A549 (cell line): ENCODE measurements at regions not wholly inside any gene's neighbourhood (a gene's known extent, or its start where the extent isn't known, plus 50 kb on each side); places are given as distances from the start of the nearest gene placed in this dataset.

Experiments
- ATAC-seq, 2 experiments: fragments of 200-7000 bp in 1 of 2; fragments of >200 bp in 1 of 2; cut with Nextera tagmentation in 1 of 2; cut with Tn5 transposase in 1 of 2; 3 replicates each; pipeline versions ENCODE4 v1.8.0 to v1.9.1; 2018 to 2020; ENCODE audit warnings: mild to moderate bottlenecking in 1 of 2, moderate library complexity in 1 of 2
- CTCF ChIA-PET: fragments of 300-600 bp; sonication (Branson Sonifier 250); formaldehyde crosslinking; extraction: SDS; loops from one replicate; lab custom pipeline; 2021; ENCODE audit warnings: antibody characterized with exemption, inconsistent platforms; lab: Yijun Ruan, JAX
- POLR2A ChIA-PET: fragments of 350-600 bp; formaldehyde crosslinking; extraction: SDS; loops from one replicate; lab custom pipeline; 2021; ENCODE audit warnings: antibody characterized with exemption, inconsistent platforms; lab: Yijun Ruan, JAX
- DNase-seq, 2 experiments: peaks; one replicate each; pipeline versions ENCODE4 v3.0.0 to v3.0.0-alpha.2; 2011 to 2016; ENCODE audit warnings: low read depth in 1 of 2, low spot score in 1 of 2
- FAIRE-seq: peaks from 2 replicates; lab custom pipeline; 2011; peaks lifted over from hg19 to GRCh38; lab: Jason Lieb, UNC
- H3K27ac ChIP-seq, 2 experiments: fragments of >200 bp; sonication (Bioruptor Twin); formaldehyde crosslinking; 3 replicates each; pipeline ENCODE4 v1.5.1; 2016 to 2017
- H3K4me1 ChIP-seq: fragments of >200 bp; sonication (Bioruptor Twin); formaldehyde crosslinking; 3 replicates; pipeline ENCODE4 v1.6.1; 2016
- H3K4me2 ChIP-seq: fragments of >200 bp; sonication (Bioruptor Twin); formaldehyde crosslinking; 3 replicates; pipeline ENCODE4 v1.6.1; 2016
- H3K4me3 ChIP-seq: fragments of >200 bp; sonication (Bioruptor Twin); formaldehyde crosslinking; 3 replicates; pipeline ENCODE4 v1.5.1; 2016
- H3K9me3 ChIP-seq: fragments of >200 bp; sonication (Bioruptor Twin); formaldehyde crosslinking; 3 replicates; pipeline ENCODE4 v1.6.1; 2016
- BHLHE40 ChIP-seq: IDR thresholded peaks from 2 replicates; pipeline ENCODE4 v1.6.1; 2012; ENCODE audit warnings: low read depth, low read length, inconsistent platforms
- EHF ChIP-seq: fragments of 250-450 bp; sonication (Bioruptor Pico); IDR thresholded peaks from 2 replicates; pipeline ENCODE4 v1.5.0; 2020; ENCODE audit warnings: mild to moderate bottlenecking
- EHMT2 ChIP-seq: fragments of 200-600 bp; sonication (generic); IDR thresholded peaks from 2 replicates; pipeline ENCODE4 v1.6.1; 2016; ENCODE audit warnings: antibody characterized with exemption, low read depth, mild to moderate bottlenecking, moderate library complexity
- FOXS1 ChIP-seq: fragments of 250-450 bp; sonication (Bioruptor Pico); IDR thresholded peaks from 2 replicates; pipeline ENCODE4 v1.5.0; 2020; ENCODE audit warnings: mild to moderate bottlenecking, moderate library complexity
- GATA3 ChIP-seq: IDR thresholded peaks from 2 replicates; pipeline ENCODE4 v1.6.1; 2012; ENCODE audit warnings: borderline replicate concordance
- HDAC2 ChIP-seq: fragments of 200-600 bp; sonication (generic); IDR thresholded peaks from 2 replicates; pipeline ENCODE4 v1.6.1; 2016
- JUN ChIP-seq, 2 experiments: fragments of >200 bp; sonication (Bioruptor Twin); formaldehyde crosslinking; IDR thresholded peaks; 2 replicates in 1 of 2; 3 replicates in 1 of 2; pipeline ENCODE4 v1.6.1; 2016 to 2017
- JUNB ChIP-seq: fragments of >200 bp; sonication (Bioruptor Twin); formaldehyde crosslinking; IDR thresholded peaks from 2 replicates; pipeline ENCODE4 v1.6.1; 2016
- MAFK ChIP-seq: fragments of 450-650 bp; IDR thresholded peaks from 2 replicates; pipeline ENCODE4 v1.6.1; 2014; ENCODE audit not compliant: partially characterized antibody
- MAZ ChIP-seq: fragments of 150-350 bp; IDR thresholded peaks from 2 replicates; pipeline ENCODE4 v1.6.1; 2014; ENCODE audit warnings: antibody characterized with exemption, low read depth, low read length, borderline replicate concordance
- MYC ChIP-seq: IDR thresholded peaks from 2 replicates; pipeline ENCODE4 v1.6.1; 2012; ENCODE audit warnings: mild to moderate bottlenecking, inconsistent platforms, low read length, improper control_type of control experiment, borderline replicate concordance
- NFE2L2 ChIP-seq: fragments of 150-350 bp; conservative IDR thresholded peaks from 2 replicates; pipeline ENCODE4 v1.6.1; 2014; ENCODE audit warnings: low read length
- POLR2A ChIP-seq: IDR thresholded peaks from 2 replicates; pipeline ENCODE4 v1.6.1; 2012; ENCODE audit warnings: mild to moderate bottlenecking, low read length
- RAD21 ChIP-seq, 2 experiments: fragments of >200 bp in 1 of 2; sonication (Bioruptor Twin) in 1 of 2; formaldehyde crosslinking in 1 of 2; IDR thresholded peaks in 1 of 2; conservative IDR thresholded peaks in 1 of 2; 2 replicates in 1 of 2; 3 replicates in 1 of 2; pipeline ENCODE4 v1.6.1; 2012 to 2018; ENCODE audit warnings: inconsistent platforms in 1 of 2
- RARB ChIP-seq: fragments of 250-450 bp; sonication (Bioruptor Pico); IDR thresholded peaks from 2 replicates; pipeline ENCODE4 v1.8.0; 2021; ENCODE audit warnings: mild to moderate bottlenecking, moderate library complexity
- RFX5 ChIP-seq: fragments of 450-650 bp; IDR thresholded peaks from 2 replicates; pipeline ENCODE4 v1.7.1; 2014; ENCODE audit warnings: antibody characterized with exemption, mild to moderate bottlenecking, moderate library complexity
- RNF2 ChIP-seq: fragments of 200-600 bp; sonication (generic); IDR thresholded peaks from 2 replicates; pipeline ENCODE4 v1.6.1; 2016; ENCODE audit warnings: low read depth, mild to moderate bottlenecking, antibody characterized with exemption, moderate library complexity, borderline replicate concordance
- SMC3 ChIP-seq: fragments of >200 bp; sonication (Bioruptor Twin); formaldehyde crosslinking; IDR thresholded peaks from 3 replicates; pipeline ENCODE4 v1.6.1; 2018; ENCODE audit warnings: inconsistent platforms
- TFCP2L1 ChIP-seq: fragments of 250-450 bp; sonication (Bioruptor Pico); IDR thresholded peaks from 2 replicates; pipeline ENCODE4 v1.5.0; 2021; ENCODE audit warnings: mild to moderate bottlenecking
- TP53 ChIP-seq: fragments of 250-450 bp; sonication (Bioruptor Pico); IDR thresholded peaks from 2 replicates; pipeline ENCODE4 v1.5.0; 2021; ENCODE audit warnings: mild to moderate bottlenecking, moderate library complexity
- ZC3H11A ChIP-seq: fragments of 450-650 bp; IDR thresholded peaks from 2 replicates; pipeline ENCODE4 v1.6.1; 2014; ENCODE audit warnings: antibody characterized with exemption, mild to moderate bottlenecking
- ZFP36 ChIP-seq: fragments of 450-650 bp; IDR thresholded peaks from 2 replicates; pipeline ENCODE4 v1.6.1; 2014; ENCODE audit warnings: borderline replicate concordance; ENCODE audit not compliant: partially characterized antibody
- ZNF302 ChIP-seq: fragments of 250-450 bp; sonication (Bioruptor Pico); IDR thresholded peaks from 2 replicates; pipeline ENCODE4 v1.9.0; 2021; ENCODE audit warnings: inconsistent platforms, mild to moderate bottlenecking, moderate library complexity
- WGBS: methylation state at CpG from one replicate; pipeline ENCODE4 v1.1.6; 2017; ENCODE audit errors: missing lambda C conversion rate; 5-methylcytosine and 5-hydroxymethylcytosine counted together
- TF ChIP-seq, protein P1 (sequence below): fragments of 150-350 bp; IDR thresholded peaks from 2 replicates; pipeline ENCODE4 v1.6.1; 2014; ENCODE audit warnings: low read depth, mild to moderate bottlenecking, low read length
- TF ChIP-seq, protein P2 (sequence below): IDR thresholded peaks from 2 replicates; pipeline ENCODE4 v1.6.1; 2012; ENCODE audit warnings: low read depth, borderline replicate concordance
- TF ChIP-seq, protein P3 (sequence below): IDR thresholded peaks from 2 replicates; pipeline ENCODE4 v1.6.1; 2012
- TF ChIP-seq, protein P4 (sequence below): fragments of 250-450 bp; sonication (Bioruptor Pico); IDR thresholded peaks from 2 replicates; pipeline ENCODE4 v1.5.0; 2020; ENCODE audit warnings: low read depth, mild to moderate bottlenecking, moderate library complexity

DNA sequence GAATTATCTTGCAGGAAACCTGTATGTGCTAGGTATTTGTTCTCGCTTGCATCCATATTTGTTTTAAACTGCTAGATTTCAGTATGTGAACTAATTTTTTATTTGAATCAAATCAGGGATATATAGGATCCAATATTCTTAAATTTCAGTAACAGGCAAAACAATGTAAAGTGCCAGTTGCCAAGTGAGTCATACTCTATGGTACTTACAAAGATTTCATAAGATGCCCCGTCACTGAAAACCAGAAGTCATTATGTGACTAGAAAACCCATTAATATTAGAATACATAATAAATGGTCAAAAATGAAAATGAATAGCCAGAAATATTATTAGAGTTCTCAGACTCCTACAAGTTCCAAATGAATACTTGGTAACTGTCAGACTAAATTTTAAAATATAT, 481.2 kb downstream of the TFAP2A start:
- TF ChIP-seq MYC (no peak), HDAC2 (no peak), BHLHE40 (no peak), FOXS1 (no peak), RAD21 (conservative IDR thresholded peaks at IDR 0.05 in 1 of 2, IDR thresholded peaks at IDR 0.05 in 1 of 2) (no peak), JUN (IDR thresholded peaks at IDR 0.05) (no peak), ZC3H11A (no peak), NFE2L2 (no peak)
- TF ChIP-seq, protein P1, sequence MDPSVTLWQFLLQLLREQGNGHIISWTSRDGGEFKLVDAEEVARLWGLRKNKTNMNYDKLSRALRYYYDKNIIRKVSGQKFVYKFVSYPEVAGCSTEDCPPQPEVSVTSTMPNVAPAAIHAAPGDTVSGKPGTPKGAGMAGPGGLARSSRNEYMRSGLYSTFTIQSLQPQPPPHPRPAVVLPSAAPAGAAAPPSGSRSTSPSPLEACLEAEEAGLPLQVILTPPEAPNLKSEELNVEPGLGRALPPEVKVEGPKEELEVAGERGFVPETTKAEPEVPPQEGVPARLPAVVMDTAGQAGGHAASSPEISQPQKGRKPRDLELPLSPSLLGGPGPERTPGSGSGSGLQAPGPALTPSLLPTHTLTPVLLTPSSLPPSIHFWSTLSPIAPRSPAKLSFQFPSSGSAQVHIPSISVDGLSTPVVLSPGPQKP, result no peak
- DNase-seq (peak in 1 of 2 experiments; percentile 2), FAIRE-seq (no peak), ATAC-seq (no peak)
- WGBS, result 79% methylated on average over 2 of the region's 2 CpGs
- Histone ChIP-seq H3K4me2 (no peak overlapping the region), H3K27ac (no peak overlapping the region), H3K4me3 (no peak overlapping the region), H3K9me3 (no peaks in the 10 kb centered on the region), H3K4me1 (peaks cover 3% of the 10 kb centered on the region; the same call in 1 of the 3 replicates)
- CTCF ChIA-PET, result no interaction called here
- POLR2A ChIA-PET, result no interaction called here

GRCh38 chr6:9927275-9927674, 487.6 kb downstream of the TFAP2A start:
- no peak overlapping the region for H3K4me3 ChIP-seq
- ATAC-seq (no peak), DNase-seq (no peak), FAIRE-seq (no peak)
- H3K27ac ChIP-seq, result no peak overlapping the region
- no peaks in the 10 kb centered on the region for H3K9me3 ChIP-seq
- TF ChIP-seq, protein P2, sequence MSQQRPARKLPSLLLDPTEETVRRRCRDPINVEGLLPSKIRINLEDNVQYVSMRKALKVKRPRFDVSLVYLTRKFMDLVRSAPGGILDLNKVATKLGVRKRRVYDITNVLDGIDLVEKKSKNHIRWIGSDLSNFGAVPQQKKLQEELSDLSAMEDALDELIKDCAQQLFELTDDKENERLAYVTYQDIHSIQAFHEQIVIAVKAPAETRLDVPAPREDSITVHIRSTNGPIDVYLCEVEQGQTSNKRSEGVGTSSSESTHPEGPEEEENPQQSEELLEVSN, result no peak
- peak; percentile 88 for TF ChIP-seq MAFK
- no peak for TF ChIP-seq RAD21 (conservative IDR thresholded peaks at IDR 0.05 in 1 of 2, IDR thresholded peaks at IDR 0.05 in 1 of 2)
- TF ChIP-seq JUN (IDR thresholded peaks at IDR 0.05), result no peak
- no peak for TF ChIP-seq ZC3H11A
- TF ChIP-seq RNF2, result no peak
- no peak for TF ChIP-seq TP53 (CRISPR knock-in tag)
- TF ChIP-seq BHLHE40, result no peak
- POLR2A ChIA-PET, result no interaction called here
- WGBS, result 90% methylated on average over 1 of the region's 1 CpG
- no peaks in the 10 kb centered on the region for H3K4me1 ChIP-seq
- CTCF ChIA-PET, result no interaction called here
- no peak overlapping the region for H3K4me2 ChIP-seq

GRCh38 chr6:9924971-9925370, 489.9 kb downstream of the TFAP2A start:
- no peak for DNase-seq
- Histone ChIP-seq H3K27ac (no peak overlapping the region), H3K4me3 (no peak overlapping the region), H3K4me2 (no peak overlapping the region), H3K9me3 (no peaks in the 10 kb centered on the region)
- ChIA-PET CTCF (interaction anchor here (0.6 kb wide), 1 partner anchor 71 kb away, joined by 3 read pairs; no protein-coding TSS in a partner anchor), POLR2A (no interaction called here)
- no peak for FAIRE-seq
- 46% methylated on average over 7 of the region's 7 CpGs for WGBS
- ATAC-seq, result no peak
- TF ChIP-seq RARB (CRISPR knock-in tag) (no peak), JUNB (no peak), NFE2L2 (no peak), RNF2 (no peak), MAFK (no peak), RFX5 (no peak), POLR2A (no peak), EHF (CRISPR knock-in tag) (no peak), ZFP36 (no peak), SMC3 (no peak), JUN (IDR thresholded peaks at IDR 0.05) (no peak), GATA3 (no peak), FOXS1 (no peak), MAZ (no peak), TFCP2L1 (no peak), ZNF302 (no peak), EHMT2 (no peak)
- TF ChIP-seq, protein P3, sequence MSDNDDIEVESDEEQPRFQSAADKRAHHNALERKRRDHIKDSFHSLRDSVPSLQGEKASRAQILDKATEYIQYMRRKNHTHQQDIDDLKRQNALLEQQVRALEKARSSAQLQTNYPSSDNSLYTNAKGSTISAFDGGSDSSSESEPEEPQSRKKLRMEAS, result no peak
- TF ChIP-seq, protein P4, sequence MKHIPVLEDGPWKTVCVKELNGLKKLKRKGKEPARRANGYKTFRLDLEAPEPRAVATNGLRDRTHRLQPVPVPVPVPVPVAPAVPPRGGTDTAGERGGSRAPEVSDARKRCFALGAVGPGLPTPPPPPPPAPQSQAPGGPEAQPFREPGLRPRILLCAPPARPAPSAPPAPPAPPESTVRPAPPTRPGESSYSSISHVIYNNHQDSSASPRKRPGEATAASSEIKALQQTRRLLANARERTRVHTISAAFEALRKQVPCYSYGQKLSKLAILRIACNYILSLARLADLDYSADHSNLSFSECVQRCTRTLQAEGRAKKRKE (CRISPR knock-in tag), result no peak
- TF ChIP-seq, all 56 proteins: peak for 0
- no peaks in the 10 kb centered on the region for H3K4me1 ChIP-seq
